Liver (tissue), 7 donors: ENCODE measurements at regions not wholly inside any gene's neighbourhood (a gene's known extent, or its start where the extent isn't known, plus 50 kb on each side); places are given as distances from the start of the nearest gene placed in this dataset.
"Not testable (repeated sequence)": the region's sequence is repeated elsewhere in the genome, so short reads cannot be mapped to it uniquely, and the experiment has no call there.

Experiments
- DNase-seq: peaks from one replicate; pipeline ENCODE4 v3.0.0-alpha.2; 2017; ENCODE audit warnings: low spot score
- H3K27ac ChIP-seq, 2 donors: one replicate each; pipeline ENCODE4 v1.7.0; 2013; ENCODE audit warnings: inconsistent platforms in 2 of 2, low read length in 2 of 2, control low read depth in 1 of 2, low read depth in 1 of 2, mild to moderate bottlenecking in 1 of 2
- H3K27me3 ChIP-seq, 4 donors: one replicate each; pipeline versions ENCODE4 v1.6.1 to v1.7.0; 2013; ENCODE audit warnings: low read length in 3 of 4, inconsistent platforms in 1 of 4, mild to moderate bottlenecking in 1 of 4, moderate library complexity in 1 of 4; ENCODE audit not compliant: control insufficient read depth in 4 of 4, insufficient read depth in 4 of 4
- H3K36me3 ChIP-seq, 4 donors: one replicate each; pipeline versions ENCODE4 v1.6.1 to v1.7.0; 2013; ENCODE audit warnings: low read length in 3 of 4, mild to moderate bottlenecking in 3 of 4, low read depth in 1 of 4, moderate library complexity in 1 of 4; ENCODE audit not compliant: control insufficient read depth in 4 of 4, insufficient read depth in 3 of 4
- H3K4me1 ChIP-seq, 4 donors: one replicate each; pipeline versions ENCODE4 v1.6.1 to v1.7.0; 2013; ENCODE audit warnings: low read length in 3 of 4, mild to moderate bottlenecking in 3 of 4, moderate library complexity in 1 of 4; ENCODE audit not compliant: control insufficient read depth in 4 of 4, insufficient read depth in 4 of 4
- H3K4me3 ChIP-seq, 3 donors: one replicate each; pipeline versions ENCODE4 v1.6.1 to v1.7.0; 2013; ENCODE audit warnings: low read length in 3 of 3, control low read depth in 1 of 3, low read depth in 1 of 3, mild to moderate bottlenecking in 1 of 3
- H3K9ac ChIP-seq, 2 donors: one replicate each; pipeline ENCODE4 v1.7.0; 2013; ENCODE audit warnings: low read length in 2 of 2, mild to moderate bottlenecking in 2 of 2, moderate library complexity in 2 of 2, control low read depth in 1 of 2, low read depth in 1 of 2
- H3K9me3 ChIP-seq, 4 donors: one replicate each; pipeline versions ENCODE4 v1.6.1 to v1.7.0; 2013; ENCODE audit warnings: low read length in 3 of 4; ENCODE audit not compliant: control insufficient read depth in 4 of 4
- FOXA2 ChIP-seq: IDR thresholded peaks from 2 replicates; pipeline ENCODE4 v1.6.1; 2016; ENCODE audit warnings: antibody characterized with exemption
- HNF4A ChIP-seq, 2 donors: conservative IDR thresholded peaks; 2 replicates each; pipeline ENCODE4 v1.6.1; 2016; ENCODE audit warnings: antibody characterized with exemption in 2 of 2, mild to moderate bottlenecking in 2 of 2
- JUND ChIP-seq, 2 donors: IDR thresholded peaks; 2 replicates each; pipeline ENCODE4 v1.6.1; 2016; ENCODE audit warnings: antibody characterized with exemption in 2 of 2
- RAD21 ChIP-seq, 2 donors: IDR thresholded peaks; 2 replicates each; pipeline ENCODE4 v1.6.1; 2016; ENCODE audit warnings: antibody characterized with exemption in 2 of 2, mild to moderate bottlenecking in 2 of 2
- RXRA ChIP-seq, 2 donors: IDR thresholded peaks; 2 replicates each; pipeline ENCODE4 v1.6.1; 2017 to 2018; ENCODE audit warnings: antibody characterized with exemption in 2 of 2, mild to moderate bottlenecking in 1 of 2
- SP1 ChIP-seq: IDR thresholded peaks from 2 replicates; pipeline ENCODE4 v1.6.1; 2018; ENCODE audit warnings: antibody characterized with exemption, mild to moderate bottlenecking
- YY1 ChIP-seq: IDR thresholded peaks from 2 replicates; pipeline ENCODE4 v1.6.1; 2016; ENCODE audit warnings: antibody characterized with exemption, mild to moderate bottlenecking
- WGBS: extraction: QIAGEN DNeasy Blood & Tissue Kit; methylation state at CpG from one replicate; pipeline ENCODE4 v1.1.7; 2013; 5-methylcytosine and 5-hydroxymethylcytosine counted together
- TF ChIP-seq, protein P1 (sequence below): IDR thresholded peaks from 2 replicates; pipeline ENCODE4 v1.6.1; 2016; ENCODE audit warnings: antibody characterized with exemption
- TF ChIP-seq, protein P2 (sequence below): IDR thresholded peaks from 2 replicates; pipeline ENCODE4 v1.6.1; 2016; ENCODE audit warnings: antibody characterized with exemption
- donor health status: healthy.
- donor health status: healthy.
- donor health status: healthy.
- donor health status: healthy.

DNA sequence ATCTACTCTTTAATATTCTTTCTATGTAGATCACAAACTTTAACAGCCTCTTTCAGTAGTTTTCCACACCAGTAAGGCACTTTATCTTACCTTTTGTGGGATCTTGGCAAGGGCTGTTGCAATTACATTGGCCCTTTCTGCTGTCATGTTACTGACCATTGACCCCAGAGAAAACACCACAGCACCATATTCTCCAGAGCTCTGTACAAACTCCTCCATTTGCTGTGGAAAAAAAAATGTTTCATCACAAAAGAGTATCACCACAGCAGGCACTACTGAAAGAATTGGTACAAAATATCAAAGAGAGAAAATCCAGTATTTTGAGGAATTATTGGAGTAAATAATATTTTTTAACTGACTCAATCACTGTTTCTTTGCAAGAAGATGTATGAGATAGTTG is 62.3 kb upstream of the UGT2A3 start:
- H3K9ac ChIP-seq, H3K4me3 ChIP-seq, H3K4me1 ChIP-seq, H3K9me3 ChIP-seq, H3K27ac ChIP-seq, H3K27me3 ChIP-seq, DNase-seq: not testable (repeated sequence)
- TF ChIP-seq RXRA (IDR thresholded peaks at IDR 0.05) (peak; percentile 22 to 50), YY1 (peak; percentile 83), RAD21 (IDR thresholded peaks at IDR 0.05) (peak in 1 of 2 donors; percentile 19), SP1 (peak; percentile 19), HNF4A (conservative IDR thresholded peaks at IDR 0.05) (peak; percentile 34 to 44)
- TF ChIP-seq, protein P1, sequence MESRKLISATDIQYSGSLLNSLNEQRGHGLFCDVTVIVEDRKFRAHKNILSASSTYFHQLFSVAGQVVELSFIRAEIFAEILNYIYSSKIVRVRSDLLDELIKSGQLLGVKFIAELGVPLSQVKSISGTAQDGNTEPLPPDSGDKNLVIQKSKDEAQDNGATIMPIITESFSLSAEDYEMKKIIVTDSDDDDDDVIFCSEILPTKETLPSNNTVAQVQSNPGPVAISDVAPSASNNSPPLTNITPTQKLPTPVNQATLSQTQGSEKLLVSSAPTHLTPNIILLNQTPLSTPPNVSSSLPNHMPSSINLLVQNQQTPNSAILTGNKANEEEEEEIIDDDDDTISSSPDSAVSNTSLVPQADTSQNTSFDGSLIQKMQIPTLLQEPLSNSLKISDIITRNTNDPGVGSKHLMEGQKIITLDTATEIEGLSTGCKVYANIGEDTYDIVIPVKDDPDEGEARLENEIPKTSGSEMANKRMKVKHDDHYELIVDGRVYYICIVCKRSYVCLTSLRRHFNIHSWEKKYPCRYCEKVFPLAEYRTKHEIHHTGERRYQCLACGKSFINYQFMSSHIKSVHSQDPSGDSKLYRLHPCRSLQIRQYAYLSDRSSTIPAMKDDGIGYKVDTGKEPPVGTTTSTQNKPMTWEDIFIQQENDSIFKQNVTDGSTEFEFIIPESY, result peak; percentile 52
- H3K36me3 ChIP-seq, result peaks cover 0 to 12% (median 2%) of the 10 kb centered on the region in 4 donors

DNA sequence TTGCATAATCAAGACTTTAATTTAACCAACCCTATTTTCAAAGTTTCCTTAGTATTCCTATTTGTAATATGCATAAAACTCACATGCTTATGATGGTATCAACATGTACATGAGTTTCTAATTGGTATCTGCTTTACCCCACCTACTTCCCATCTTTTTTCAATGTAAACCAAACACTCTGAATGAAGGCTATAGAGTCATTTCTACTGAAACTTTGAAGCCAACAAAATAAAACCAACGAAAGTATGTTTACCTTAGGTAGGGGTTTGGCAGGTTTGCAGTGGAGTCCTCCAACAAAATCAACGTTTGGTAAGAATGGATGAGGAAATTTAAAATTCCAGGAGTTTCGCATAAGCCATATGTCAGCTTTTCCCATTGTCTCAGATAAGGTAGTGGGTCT is 66.4 kb upstream of the UGT2A3 start:
- not testable (repeated sequence) for DNase-seq, H3K27ac ChIP-seq, H3K9me3 ChIP-seq, H3K36me3 ChIP-seq, H3K27me3 ChIP-seq
- Histone ChIP-seq H3K9ac (peak overlapping the region; percentile 27 to 89), H3K4me1 (peaks cover 1 to 12% (median 8%) of the 10 kb centered on the region in 4 donors), H3K4me3 (peak overlapping the region in 2 of 3 donors; percentile 23 to 30)
- 23% methylated on average over 3 of the region's 3 CpGs for WGBS
- TF ChIP-seq HNF4A (conservative IDR thresholded peaks at IDR 0.05), result peak; percentile 14 to 22
- TF ChIP-seq RXRA (IDR thresholded peaks at IDR 0.05), result peak in 1 of 2 donors; percentile 16
- TF ChIP-seq, protein P2, sequence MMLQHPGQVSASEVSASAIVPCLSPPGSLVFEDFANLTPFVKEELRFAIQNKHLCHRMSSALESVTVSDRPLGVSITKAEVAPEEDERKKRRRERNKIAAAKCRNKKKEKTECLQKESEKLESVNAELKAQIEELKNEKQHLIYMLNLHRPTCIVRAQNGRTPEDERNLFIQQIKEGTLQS, result peak; percentile 20
- TF ChIP-seq YY1, result peak; percentile 15

DNA sequence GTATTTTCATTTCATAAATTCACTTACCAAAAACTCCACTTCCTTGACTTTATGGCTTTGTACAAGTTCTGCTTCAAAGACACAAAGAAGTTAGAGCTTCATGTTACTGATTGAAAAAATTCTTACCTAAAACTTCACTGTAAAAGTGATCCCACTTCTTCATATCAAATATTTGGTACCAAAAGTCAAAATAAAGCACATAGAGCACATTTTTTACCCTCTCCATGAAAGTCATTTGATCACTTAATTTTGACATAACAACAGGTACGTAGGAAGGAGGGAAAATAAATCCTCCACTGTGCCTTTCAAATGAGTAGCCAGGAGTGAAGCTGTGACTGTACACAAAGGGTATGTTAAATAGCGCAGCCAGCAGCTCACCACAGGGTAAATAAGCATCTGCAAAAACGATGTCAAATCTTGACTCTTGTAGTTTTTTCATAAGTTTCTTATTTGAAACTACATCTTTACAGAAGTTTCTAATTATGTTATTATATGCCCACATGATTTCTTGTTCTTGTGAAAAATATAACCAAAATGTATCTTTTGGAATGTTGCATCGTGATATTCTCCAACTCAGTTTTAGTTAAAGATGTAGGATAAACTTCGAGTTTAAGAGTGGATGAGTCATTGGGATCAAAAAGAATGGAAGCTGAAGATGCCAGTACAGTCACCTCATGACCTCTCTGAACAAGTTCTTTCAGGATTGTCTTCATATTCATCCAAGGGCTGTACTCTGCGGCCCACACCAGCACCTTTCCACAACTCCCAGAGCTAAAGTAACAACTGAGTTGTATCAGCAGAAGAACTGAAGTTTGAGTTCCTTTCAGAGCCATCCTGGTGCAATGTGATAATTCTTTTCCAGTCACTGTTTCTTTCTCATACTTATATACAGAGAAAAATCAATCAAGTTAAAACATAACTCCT is 68.2 kb upstream of the UGT2A3 start:
- Histone ChIP-seq H3K9ac (peak overlapping the region; percentile 28 to 89), H3K27ac (peak overlapping the region; percentile 59 to 63), H3K4me1 (peaks cover 3 to 18% (median 12%) of the 10 kb centered on the region in 4 donors), H3K4me3 (peak overlapping the region in 2 of 3 donors; percentile 41 to 54)
- not testable (repeated sequence) for H3K9me3 ChIP-seq, H3K27me3 ChIP-seq, DNase-seq, H3K36me3 ChIP-seq
- WGBS, result 29% methylated on average over 6 of the region's 6 CpGs

DNA sequence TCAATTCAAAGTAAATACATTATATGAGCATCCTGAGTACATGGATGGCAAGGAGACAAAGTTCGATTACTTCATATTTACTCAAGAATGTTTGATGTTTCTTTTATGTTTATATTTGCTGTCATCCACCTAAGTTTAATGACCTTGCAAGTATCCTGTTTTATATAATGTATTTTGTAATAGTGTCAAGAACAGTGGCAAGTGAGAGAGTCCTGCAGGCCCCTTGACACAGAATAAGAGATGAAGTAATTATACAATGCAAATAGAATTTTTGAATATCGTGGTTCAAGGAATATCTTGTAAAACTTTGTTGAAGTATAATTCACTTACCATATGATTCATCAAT is 68.8 kb upstream of the UGT2A3 start:
- H3K9me3 ChIP-seq, DNase-seq, H3K9ac ChIP-seq, H3K36me3 ChIP-seq, H3K27me3 ChIP-seq: not testable (repeated sequence)
- peak overlapping the region; percentile 41 to 59 for H3K27ac ChIP-seq
- TF ChIP-seq RAD21 (IDR thresholded peaks at IDR 0.05), result peak in 1 of 2 donors; percentile 6
- TF ChIP-seq JUND (IDR thresholded peaks at IDR 0.05), result peak; percentile 37 to 42
- TF ChIP-seq SP1, result peak; percentile 40
- peak; percentile 78 for TF ChIP-seq FOXA2
- peak; percentile 83 to 85 for TF ChIP-seq RXRA (IDR thresholded peaks at IDR 0.05)
- peak; percentile 60 for TF ChIP-seq HNF4A (conservative IDR thresholded peaks at IDR 0.05)
- WGBS, result 13% methylated on average over 2 of the region's 2 CpGs
- peaks cover 3 to 24% (median 15%) of the 10 kb centered on the region in 4 donors for H3K4me1 ChIP-seq
- H3K4me3 ChIP-seq, result peak overlapping the region in 1 of 3 donors; percentile 54
